GM18502 (cell line): ENCODE measurements at regions not wholly inside any gene's neighbourhood (a gene's known extent, or its start where the extent isn't known, plus 50 kb on each side); places are given as distances from the start of the nearest gene placed in this dataset.
A peak's percentile ranks its signal among the peaks of the same experiment; 100 is the strongest.

Source experiments
- ATAC-seq: cut with Tn5 transposase; IDR thresholded peaks from one replicate; pipeline ENCODE4 v1.9.1; 2021; ENCODE audit warnings: mild to moderate bottlenecking; ENCODE audit not compliant: unreplicated experiment, poor library complexity

DNA sequence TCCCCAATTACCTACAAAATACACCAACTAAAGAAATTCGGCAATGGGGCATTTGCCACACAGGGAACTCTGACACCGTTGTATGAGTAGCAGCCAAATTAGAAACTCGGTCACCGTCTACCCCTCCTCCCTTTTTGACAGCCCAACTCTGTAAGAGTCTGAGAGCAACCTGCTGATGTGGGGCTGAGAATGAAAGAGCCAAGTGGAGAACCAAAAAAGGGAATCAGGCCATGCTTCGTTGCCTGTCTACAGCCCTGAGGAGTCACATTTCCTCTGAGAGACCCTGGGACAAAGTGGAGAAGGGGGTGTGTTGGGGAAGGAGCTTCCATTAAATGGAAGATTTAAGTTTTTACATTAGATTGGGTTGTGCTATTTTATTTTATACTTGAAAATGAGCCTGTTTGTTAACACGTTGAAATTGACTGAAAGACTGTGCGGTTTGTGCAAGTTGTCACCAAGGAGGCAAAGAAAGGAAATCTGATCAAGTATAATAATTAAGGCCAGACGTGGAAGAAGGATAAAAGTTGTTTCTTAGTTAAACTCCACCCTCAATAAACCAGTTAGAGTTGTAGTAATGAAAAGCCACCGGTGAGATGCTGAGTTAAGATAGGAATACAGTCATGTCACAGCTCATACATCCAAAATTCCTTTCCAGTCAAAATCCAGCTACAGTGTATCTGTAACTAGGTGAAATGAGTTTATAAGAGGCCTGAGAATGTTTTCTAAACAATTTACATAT is 131.7 kb upstream of the CREB1 start:
- ATAC-seq = no peak

DNA sequence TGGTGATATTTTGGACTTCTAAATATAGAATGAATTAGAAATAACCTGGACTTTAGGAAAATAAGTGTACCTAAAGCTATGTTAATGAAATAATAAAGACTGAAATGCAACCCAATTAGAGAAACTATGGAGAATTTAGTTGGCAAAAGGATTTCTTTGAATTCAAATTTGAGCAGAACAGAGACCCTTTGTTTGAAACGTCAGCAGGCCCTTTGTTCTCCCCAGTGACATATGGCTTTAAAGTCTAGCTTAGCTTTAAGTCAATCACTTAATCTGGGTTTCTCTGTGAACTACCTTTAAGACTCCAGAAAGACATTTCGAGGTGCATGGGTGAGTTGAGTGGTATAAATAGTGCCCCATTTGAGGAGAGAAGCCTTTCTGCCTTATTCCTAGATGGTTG is 130.5 kb upstream of the CREB1 start:
- ATAC-seq = no peak

GRCh38 chr2:207401338-207401737 is 128.4 kb upstream of the CREB1 start:
- ATAC-seq = no peak

- ATAC-seq = no peak
Observed at GRCh38 chr2:207403141-207403540, 126.6 kb upstream of the CREB1 start.

GRCh38 chr2:207403950-207404349 is 125.8 kb upstream of the CREB1 start:
- no peak for ATAC-seq

- ATAC-seq = no peak
Observed at GRCh38 chr2:207405150-207405549, 124.6 kb upstream of the CREB1 start.

DNA sequence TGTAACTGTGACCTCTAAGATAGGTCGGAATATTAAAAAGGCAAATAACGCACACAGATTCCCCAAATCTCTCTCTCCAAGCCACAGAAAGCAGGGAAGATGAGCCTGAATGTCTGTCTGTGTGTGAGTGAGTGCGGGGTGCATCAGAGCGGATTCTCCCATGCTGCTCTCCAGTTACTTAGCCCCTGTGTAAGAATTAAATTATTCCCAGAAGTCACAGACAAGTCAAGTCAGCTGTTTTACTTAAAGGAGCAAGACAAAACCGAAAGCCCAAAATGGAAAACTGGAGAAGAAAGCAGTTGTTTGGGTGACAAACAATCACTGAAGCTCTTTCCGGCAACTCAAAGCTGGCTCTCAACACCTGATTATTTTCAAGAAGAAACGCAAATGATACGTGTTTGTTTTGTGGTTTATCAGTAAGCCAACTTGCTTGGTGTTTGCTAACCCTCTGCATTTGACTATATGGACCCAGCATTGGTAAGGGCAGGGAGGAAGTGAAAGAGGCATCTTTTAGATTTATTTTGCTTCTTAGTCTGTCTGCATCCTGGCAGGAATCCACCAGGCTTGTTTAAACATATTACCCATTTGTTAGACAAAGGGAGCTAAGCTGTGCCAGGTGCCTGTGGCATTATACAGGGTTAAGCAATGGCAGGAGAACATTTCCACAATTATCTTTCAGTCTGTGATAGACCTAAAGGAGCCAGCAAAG is 121.5 kb upstream of the CREB1 start:
- peak; percentile 94 for ATAC-seq

DNA sequence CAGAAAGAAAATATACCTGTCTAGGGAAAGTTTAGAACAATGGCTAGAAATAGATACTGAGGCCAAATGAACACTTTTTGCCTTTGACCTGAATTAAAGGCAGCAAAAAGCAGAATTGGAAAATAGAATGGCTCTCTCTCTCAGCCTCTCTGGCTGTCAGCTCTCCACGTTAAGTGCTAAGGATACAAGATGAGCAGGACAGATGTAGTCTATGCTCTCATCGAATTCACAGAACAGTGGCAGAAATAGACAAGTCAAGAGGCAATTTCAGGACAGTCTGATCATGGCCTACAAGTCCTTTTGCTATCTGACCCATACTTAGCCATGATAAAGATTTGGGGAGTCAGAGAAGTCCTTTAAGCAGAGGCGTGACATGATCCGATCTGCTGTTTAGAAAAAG is 120.2 kb upstream of the CREB1 start:
- no peak for ATAC-seq

DNA sequence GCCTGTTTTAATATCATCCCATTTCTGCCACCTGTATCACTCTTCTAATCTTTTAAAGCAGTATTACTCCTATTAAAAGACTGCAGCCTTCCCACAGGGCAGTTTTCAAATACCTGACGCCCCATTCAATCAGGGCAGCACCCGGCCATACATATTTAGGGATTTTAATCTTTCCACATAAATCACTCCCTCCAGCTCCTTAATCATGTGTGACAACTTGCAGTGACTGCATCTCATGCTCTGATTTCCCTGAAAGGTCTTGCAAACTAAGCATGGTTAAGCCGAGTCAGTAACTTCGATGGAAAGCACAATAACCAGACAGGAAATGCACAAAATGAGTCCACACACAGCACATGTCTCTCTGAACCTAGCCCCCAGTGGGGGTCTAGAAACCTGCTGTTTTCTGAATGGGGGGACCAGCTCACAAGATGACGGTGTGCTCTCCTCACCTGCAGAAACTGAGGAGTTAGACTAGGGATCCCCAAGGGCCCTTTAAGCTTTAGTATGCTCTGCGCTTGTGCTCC is 116.9 kb upstream of the CREB1 start:
- ATAC-seq = no peak

- ATAC-seq = no peak
Observed at GRCh38 chr2:207413376-207413907, 116.3 kb upstream of the CREB1 start.

DNA sequence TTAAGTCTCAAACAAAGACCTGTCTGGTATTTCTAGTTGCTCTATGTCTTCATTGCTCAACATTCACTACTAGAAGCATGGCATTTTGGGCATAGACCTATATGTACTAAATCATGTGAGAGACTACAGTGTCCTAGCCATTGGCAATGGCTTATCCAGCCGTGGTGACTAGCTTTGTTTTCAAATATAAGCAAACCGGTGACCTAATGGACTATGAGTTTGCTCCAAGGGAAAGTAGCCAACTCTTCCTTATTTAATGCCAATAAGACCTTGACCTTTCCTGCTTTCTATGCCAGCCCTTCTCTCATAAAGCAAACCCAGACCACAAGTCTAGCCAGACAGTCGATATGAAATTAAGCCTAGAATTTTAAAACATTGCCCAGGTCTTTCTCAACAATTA is 113.7 kb upstream of the CREB1 start:
- no peak for ATAC-seq

DNA sequence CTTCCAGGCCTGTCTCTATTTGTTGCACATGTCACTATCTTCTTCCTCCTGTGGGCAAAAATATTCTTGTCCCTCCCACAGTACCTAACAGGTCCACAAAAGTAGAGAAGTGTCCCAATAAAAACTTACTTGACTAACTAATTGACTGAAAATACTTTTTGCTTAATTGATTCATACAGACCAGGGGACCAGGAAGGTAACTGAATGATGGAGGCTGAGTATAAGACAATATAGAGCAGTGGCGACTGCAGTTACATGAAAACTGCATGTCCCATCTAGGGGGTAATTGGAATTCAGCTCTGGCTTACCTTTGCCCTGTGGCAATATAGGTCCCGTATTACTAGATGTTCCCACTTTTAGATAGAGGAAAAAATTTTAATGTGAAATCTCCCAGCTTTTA is 112.9 kb upstream of the CREB1 start:
- no peak for ATAC-seq

- no peak for ATAC-seq
Observed at GRCh38 chr2:207417301-207417718, 112.5 kb upstream of the CREB1 start.

DNA sequence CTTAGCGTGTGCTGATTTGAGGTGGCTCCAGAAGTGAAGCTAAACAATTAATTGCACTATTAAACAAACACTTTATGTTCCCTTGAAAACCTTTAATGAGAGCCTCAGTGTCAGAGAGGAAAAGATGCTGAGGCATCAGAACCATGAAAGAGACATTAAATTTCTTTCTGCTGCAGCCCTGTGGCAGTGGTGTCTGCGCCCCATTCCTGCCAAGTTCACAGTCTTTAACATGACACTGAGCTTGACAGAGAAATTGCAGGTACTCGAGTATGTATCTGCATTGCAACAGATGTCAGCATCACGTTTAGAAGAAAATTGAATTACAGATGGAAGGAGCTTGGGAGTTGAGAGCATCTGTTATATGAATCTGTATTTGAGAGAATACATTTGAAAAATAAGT is 111.3 kb upstream of the CREB1 start:
- ATAC-seq = no peak

DNA sequence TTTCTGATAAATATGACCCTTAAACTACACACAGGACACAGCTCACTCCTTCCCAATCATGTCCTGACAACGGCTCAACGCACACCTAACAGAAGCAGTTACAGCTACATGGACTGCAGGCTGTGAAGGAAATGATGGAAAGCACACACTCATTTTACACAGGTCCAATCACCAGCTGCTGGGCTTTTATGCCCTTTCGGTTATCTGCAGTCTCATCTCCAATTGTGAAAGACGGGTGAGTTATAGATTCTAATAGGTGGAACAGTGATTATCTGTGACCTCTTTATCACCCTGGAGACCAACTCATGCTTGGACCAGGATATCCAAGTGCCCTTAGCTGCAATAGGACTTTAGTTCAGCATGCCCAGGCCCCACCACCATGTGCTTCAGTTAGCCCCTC is 110.4 kb upstream of the CREB1 start:
- ATAC-seq = no peak

GRCh38 chr2:207421671-207422070 is 108.1 kb upstream of the CREB1 start:
- ATAC-seq = no peak

DNA sequence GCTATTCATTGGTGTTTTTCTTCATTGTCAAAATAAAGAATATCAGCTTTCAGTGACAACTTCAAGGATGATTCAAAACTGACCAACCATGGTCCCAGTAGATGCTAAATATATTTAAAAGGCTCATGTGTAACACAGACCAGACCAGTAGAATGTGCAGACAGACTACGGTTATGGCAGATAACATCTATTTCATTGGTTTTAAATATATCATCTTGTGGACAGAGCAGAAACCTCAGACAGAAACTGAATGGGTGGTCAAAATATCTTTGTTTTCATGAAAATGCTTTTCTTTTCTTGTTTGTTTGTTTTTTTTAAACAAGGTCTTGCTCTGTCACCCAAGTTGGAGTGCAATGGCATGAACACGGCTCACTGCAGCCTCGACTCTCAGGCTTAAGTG is 107.4 kb upstream of the CREB1 start:
- peak; percentile 56 for ATAC-seq

- ATAC-seq = peak; percentile 97
Observed at GRCh38 chr2:207423886-207424285, 105.9 kb upstream of the CREB1 start.

DNA sequence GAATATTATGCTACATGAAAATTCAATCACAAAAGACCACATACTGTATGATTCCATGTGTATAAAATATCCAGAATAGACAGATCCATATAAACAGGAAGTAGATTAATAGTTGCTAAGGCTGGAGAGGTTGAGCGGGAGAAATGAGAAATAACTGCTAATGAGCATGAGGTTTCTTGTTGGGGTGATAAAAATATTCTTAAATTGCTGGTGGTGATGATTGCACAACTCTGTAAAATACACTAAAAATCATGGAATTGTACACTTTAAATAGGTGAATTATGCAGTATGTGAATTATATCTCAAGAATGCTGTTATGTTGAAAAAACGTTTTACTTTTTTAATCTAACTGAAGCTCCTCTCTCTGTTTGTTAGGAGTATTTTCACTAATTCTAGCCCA is 101.8 kb upstream of the CREB1 start:
- ATAC-seq = no peak

DNA sequence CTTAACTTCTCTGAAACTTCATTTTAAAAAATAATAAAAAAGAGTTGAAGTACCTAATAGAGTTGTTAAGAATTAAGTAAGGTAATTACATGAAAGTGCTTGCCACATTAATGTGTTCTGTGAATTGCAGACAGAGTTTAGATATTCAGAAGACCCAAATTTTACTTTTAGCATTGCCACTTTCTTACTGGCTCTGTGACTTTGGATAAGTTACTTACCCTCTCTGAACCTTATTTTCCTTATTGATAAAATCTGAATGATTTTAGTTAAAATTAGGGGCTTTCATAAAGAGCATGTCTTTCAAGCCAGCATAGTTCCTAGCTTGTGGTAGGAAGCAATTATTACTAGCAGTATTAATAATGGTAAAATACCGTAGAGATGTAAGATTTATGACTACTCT is 101.2 kb upstream of the CREB1 start:
- no peak for ATAC-seq

- no peak for ATAC-seq
Observed at GRCh38 chr2:207432453-207432852, 97.3 kb upstream of the CREB1 start.

GRCh38 chr2:207434306-207434705 is 95.5 kb upstream of the CREB1 start:
- ATAC-seq = no peak
